IMR-90 (cell line): ENCODE measurements at regions not wholly inside any gene's neighbourhood (a gene's known extent, or its start where the extent isn't known, plus 50 kb on each side); places are given as distances from the start of the nearest gene placed in this dataset.

Source experiments
- CTCF ChIP-seq: conservative IDR thresholded peaks from 2 replicates; pipeline ENCODE4 v1.5.1; 2012; ENCODE audit warnings: mild to moderate bottlenecking, low read depth, low read length, improper control_type of control experiment
- MAZ ChIP-seq: IDR thresholded peaks from 2 replicates; pipeline ENCODE4 v1.6.1; 2012; ENCODE audit warnings: low read depth, mild to moderate bottlenecking, low read length, improper control_type of control experiment, moderate library complexity, borderline replicate concordance
- RAD21 ChIP-seq: IDR thresholded peaks from 2 replicates; pipeline ENCODE4 v1.6.1; 2012; ENCODE audit warnings: low read length, improper control_type of control experiment

- TF ChIP-seq MAZ (no peak), CTCF (no peak), RAD21 (no peak)
These were observed 345.2 kb downstream of the ZSWIM6 start for GRCh38 chr5:61677220-61677619.
